ENCODE measurements at regions not wholly inside any gene's neighbourhood (a gene's known extent, or its start where the extent isn't known, plus 50 kb on each side); places are given as distances from the start of the nearest gene placed in this dataset.
"Not testable (repeated sequence)": the region's sequence is repeated elsewhere in the genome, so short reads cannot be mapped to it uniquely, and the experiment has no call there.

- TF ChIP-seq TSHZ2 (CRISPR knock-in tag; IDR thresholded peaks at IDR 0.05) (no peak), PPARA (CRISPR knock-in tag; IDR thresholded peaks at IDR 0.05; ENCODE audit: borderline replicate concordance) (no peak), PATZ1 (CRISPR knock-in tag; IDR thresholded peaks at IDR 0.05; ENCODE audit: borderline replicate concordance) (no peak), ZNF8 (CRISPR knock-in tag; IDR thresholded peaks at IDR 0.05) (no peak), TOX (CRISPR knock-in tag; IDR thresholded peaks at IDR 0.05; ENCODE audit: borderline replicate concordance) (no peak), ZNF565 (CRISPR knock-in tag; conservative IDR thresholded peaks at IDR 0.05; ENCODE audit: low read depth) (no peak), CSRNP3 (CRISPR knock-in tag; IDR thresholded peaks at IDR 0.05) (no peak), ZFP3 (CRISPR knock-in tag; IDR thresholded peaks at IDR 0.05) (no peak), ZNF70 (CRISPR knock-in tag; IDR thresholded peaks at IDR 0.05) (no peak), SNAI2 (CRISPR knock-in tag; IDR thresholded peaks at IDR 0.05) (no peak), ISL1 (CRISPR knock-in tag; IDR thresholded peaks at IDR 0.05) (no peak), ARNTL (CRISPR knock-in tag; IDR thresholded peaks at IDR 0.05; ENCODE audit: borderline replicate concordance, low read depth) (no peak), TCF4 (CRISPR knock-in tag; IDR thresholded peaks at IDR 0.05; ENCODE audit: borderline replicate concordance) (no peak)
- ATAC-seq: no peak
Observed at GRCh38 chr3:190968616-190969015, 106.1 kb upstream of the GMNC start.

GRCh38 chr3:190964931-190965330 is 102.4 kb upstream of the GMNC start:
- ATAC-seq: not testable (repeated sequence)

- no peak for ATAC-seq
Observed at GRCh38 chr3:190959077-190959476, 96.6 kb upstream of the GMNC start.

More at GRCh38 chr3:190959077-190959476, 96.6 kb upstream of the GMNC start:
- no peak for TF ChIP-seq ZC3H10 (CRISPR knock-in tag; IDR thresholded peaks at IDR 0.05)
- no peak for TF ChIP-seq ZFP30 (CRISPR knock-in tag; IDR thresholded peaks at IDR 0.05)
- TF ChIP-seq TOX (CRISPR knock-in tag; IDR thresholded peaks at IDR 0.05; ENCODE audit: borderline replicate concordance): no peak
- TF ChIP-seq BACH2 (CRISPR knock-in tag; IDR thresholded peaks at IDR 0.05; ENCODE audit: borderline replicate concordance): no peak
- TF ChIP-seq OSR1 (CRISPR knock-in tag; IDR thresholded peaks at IDR 0.05): no peak
- TF ChIP-seq ZNF8 (CRISPR knock-in tag; IDR thresholded peaks at IDR 0.05): no peak
- no peak for TF ChIP-seq CSRNP3 (CRISPR knock-in tag; IDR thresholded peaks at IDR 0.05)
- TF ChIP-seq RARB (CRISPR knock-in tag; IDR thresholded peaks at IDR 0.05): no peak
- TF ChIP-seq ZNF565 (CRISPR knock-in tag; conservative IDR thresholded peaks at IDR 0.05; ENCODE audit: low read depth): no peak
- no peak for TF ChIP-seq ARNTL (CRISPR knock-in tag; IDR thresholded peaks at IDR 0.05; ENCODE audit: borderline replicate concordance, low read depth)
- TF ChIP-seq ZNF70 (CRISPR knock-in tag; IDR thresholded peaks at IDR 0.05): no peak
- no peak for TF ChIP-seq POU6F1 (CRISPR knock-in tag; IDR thresholded peaks at IDR 0.05; ENCODE audit: borderline replicate concordance, low read depth)
- no peak for TF ChIP-seq TCF4 (CRISPR knock-in tag; IDR thresholded peaks at IDR 0.05; ENCODE audit: borderline replicate concordance)
- no peak for TF ChIP-seq SNAI2 (CRISPR knock-in tag; IDR thresholded peaks at IDR 0.05)
- no peak for TF ChIP-seq ZFP3 (CRISPR knock-in tag; IDR thresholded peaks at IDR 0.05)
- TF ChIP-seq PPARA (CRISPR knock-in tag; IDR thresholded peaks at IDR 0.05; ENCODE audit: borderline replicate concordance): no peak

Measured in SK-N-SH treated with all-trans-retinoic acid at 6 μM for 48 hours (cell line).